Erythroblast (primary cell): ENCODE measurements at regions not wholly inside any gene's neighbourhood (a gene's known extent, or its start where the extent isn't known, plus 50 kb on each side); places are given as distances from the start of the nearest gene placed in this dataset.

Source experiments
- DNase-seq, 2 experiments: peaks; one replicate each; lab custom pipeline; 2025; lab: John Stamatoyannopoulos, UW
- GATA1 ChIP-seq: IDR thresholded peaks from 2 replicates; pipeline ENCODE4 v1.6.1; 2011; ENCODE audit warnings: low read depth, mild to moderate bottlenecking, control low read depth, low read length, moderate library complexity
- POLR2A ChIP-seq: IDR thresholded peaks from 2 replicates; pipeline ENCODE4 v1.6.1; 2011; ENCODE audit warnings: mild to moderate bottlenecking, low read length

DNA sequence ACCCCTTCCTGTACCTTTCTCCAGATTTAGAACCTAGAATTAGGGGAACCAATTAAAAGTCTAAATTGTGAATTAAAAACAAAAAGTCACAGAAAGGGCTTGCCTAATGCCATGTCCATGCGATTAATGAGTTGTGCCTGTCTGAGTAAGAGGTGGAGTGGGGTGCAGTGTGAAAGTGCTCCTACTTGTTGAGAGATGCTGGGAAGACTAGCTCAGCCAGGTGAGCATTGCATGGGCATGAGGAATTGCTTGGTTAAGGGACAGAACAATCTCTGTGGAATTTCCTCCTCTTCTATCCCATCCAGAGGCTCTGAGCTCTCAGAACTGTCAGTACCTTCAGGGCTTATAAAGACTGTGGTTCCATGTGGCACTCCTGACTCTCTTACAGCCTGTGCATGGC lies 159.0 kb upstream of the UBL3 start:
- DNase-seq: no peak
- TF ChIP-seq POLR2A (no peak), GATA1 (no peak)

DNA sequence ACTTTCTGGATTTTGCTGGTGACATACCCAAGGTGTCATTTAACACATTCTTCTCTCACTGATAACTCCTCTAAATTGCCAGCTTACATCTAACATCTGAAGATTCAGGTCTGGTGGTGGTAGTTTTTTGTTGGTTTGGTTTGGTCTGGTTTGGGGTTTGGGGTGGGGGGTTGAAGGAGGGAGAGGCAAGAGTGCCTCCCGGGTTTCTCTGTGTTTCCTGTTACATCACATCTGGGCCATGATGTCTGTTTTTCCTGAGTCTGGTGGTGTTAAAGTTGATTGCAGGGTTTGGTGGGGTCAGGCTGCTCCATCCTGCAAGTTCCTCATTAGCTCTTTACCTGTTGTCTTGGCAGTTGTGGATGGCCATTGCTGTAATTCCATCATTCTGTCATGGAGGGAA lies 155.8 kb upstream of the UBL3 start:
- TF ChIP-seq GATA1 (no peak), POLR2A (no peak)
- no peak for DNase-seq

DNA sequence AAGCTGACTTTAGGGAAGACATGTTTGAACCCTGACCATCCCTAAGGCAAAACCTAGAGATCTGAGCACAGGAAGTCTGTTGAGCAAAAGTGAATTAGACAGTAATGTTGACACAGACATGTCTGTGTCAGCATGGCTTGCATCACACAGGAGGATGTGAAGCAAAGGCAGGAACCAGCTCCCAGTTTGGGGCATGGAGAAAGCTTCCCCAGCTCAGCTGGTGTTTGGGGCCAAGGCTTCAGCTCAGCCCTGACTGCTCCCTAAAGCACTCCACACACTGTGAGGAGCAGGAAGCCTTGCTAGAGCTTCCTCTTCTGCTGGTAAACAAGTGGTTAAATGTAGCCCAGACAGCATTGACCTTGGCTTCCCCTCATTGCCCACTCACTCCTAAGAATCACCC lies 153.8 kb upstream of the UBL3 start:
- DNase-seq: no peak
- TF ChIP-seq POLR2A: no peak

DNA sequence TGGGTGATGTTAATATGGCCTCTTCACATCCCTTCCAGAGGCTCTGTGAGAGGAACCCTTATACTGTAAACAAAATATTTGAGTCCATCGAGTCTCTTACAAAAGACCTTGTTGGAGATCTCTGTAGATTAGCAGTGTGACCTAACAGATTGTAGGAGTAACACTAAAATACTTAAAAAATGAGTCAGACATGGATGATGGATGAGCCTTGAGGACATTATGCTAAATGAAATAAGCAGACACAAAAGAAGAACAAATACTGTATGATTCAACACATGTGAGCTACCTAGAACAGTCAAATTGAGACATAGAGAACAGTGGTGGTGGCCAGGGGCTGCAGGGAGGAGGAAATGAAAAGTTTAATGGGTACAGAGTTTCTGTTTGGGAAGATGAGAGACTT lies 152.2 kb upstream of the UBL3 start:
- no peak for TF ChIP-seq POLR2A
- no peak for TF ChIP-seq GATA1

DNA sequence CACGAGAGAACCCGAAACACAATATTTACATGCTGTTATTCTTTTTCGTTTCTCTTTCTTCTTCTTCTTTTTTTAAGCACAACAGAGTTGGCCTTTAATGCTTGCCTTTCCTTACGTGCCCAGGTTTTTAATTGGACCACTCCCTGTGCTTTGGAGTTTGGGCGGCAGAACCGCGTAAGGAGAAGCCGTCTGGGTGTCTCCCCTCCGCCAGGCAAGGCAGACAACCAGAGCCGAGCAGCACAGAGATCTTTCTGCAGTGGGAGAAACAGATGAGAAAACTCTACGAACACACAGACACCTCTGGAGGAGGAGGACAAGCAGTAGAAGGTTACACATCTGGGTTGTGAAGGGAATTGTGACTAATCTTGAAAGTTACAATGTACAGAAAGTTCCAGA lies 150.0 kb upstream of the UBL3 start:
- TF ChIP-seq POLR2A (no peak), GATA1 (no peak)
- no peak for DNase-seq

More for the DNA sequence above, 152.2 kb upstream of the UBL3 start:
- no peak for DNase-seq

DNA sequence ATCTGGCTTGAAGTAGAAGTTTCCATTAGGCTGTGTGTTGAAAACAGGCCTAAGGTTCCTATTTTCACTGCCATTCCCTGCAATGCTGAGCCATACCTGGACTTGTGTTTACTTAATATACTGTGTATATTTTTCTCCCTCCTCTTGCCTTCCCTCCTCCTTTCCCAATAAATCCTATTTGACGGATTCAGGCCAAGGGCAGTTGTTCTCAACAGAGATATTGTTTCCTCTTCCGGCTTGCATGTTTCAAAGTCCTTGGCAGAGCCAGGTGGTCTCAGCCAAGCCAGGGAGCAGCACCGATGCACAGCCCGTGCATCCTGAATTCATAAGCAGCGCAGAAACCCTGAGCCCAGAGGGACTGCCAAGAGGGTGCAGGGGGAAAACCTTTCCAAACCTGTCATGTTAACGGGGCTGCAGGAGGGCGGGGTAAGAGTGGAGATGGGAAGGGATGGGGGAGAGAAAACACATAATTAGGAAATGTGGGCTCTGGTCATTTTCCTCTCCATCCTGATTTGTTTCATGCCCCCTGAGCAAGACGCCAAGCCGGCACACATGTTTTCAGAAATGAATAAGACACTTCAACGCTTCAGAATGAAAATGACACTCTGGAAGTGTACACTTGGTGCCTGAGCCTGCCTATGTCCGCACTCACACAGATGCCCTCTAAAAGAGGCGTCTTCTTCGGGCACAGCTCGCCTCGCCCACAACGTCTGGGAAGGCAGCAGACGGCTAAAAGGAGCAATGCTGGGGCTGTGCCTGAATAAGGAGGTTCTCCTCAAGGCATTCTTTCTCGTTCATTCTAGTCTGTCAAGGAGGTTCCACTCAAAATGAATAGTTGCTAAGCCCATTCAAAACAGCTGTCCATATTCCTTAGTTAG lies 149.3 kb upstream of the UBL3 start:
- TF ChIP-seq GATA1: no peak
- no peak for TF ChIP-seq POLR2A
- DNase-seq: no peak

DNA sequence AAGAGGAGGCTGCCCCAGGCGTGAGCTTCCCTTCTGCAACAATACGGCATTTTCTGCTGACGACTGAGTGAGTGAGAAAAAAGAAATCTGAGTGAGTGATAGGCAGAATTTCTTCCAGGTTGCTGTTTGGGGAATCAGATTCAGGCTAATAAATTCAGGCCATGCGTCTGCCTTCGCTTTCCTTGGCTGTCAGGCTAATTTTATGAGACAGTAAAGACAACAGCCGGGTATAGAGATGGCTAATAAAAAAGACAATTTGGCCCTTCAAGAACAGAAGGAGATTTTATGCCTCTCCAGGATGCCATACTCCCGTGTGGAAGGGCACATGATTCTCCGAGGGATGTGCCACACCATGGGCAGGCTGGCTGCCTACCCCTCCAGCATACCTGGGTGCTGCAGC lies 145.9 kb upstream of the UBL3 start:
- DNase-seq: no peak
- TF ChIP-seq GATA1 (no peak), POLR2A (no peak)

DNA sequence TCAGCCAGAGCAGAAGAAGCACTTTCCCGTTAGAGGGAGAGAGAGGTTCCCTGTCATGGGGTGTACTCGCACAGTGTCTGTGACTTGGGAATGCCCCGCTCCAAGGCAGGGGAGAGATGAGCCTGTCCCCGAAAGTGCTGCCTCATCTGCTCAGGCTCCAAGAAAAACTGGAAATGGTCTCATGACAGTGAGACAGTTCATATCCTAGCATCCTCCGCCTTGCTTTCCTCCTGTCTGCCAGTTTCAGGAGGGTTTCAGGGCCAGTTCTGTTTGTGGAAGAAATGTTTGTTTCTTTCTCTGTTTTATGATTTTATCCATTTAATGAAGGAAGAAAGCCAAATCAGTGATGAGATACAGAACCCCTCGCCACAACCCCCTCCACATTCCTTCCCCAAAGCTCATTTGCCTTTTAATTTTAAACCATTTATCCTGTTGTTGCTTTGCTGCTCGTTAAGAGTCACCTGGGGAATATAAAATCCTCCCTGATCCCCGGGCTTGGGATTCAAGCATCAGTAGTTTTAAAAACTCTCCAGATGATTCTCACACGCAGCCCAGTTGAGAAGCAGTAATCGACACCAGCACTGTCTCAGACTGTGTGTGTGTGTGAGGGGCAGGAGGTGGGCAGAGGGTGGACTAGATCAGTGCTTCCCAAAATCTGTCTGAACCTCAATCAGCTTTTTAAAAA lies 144.6 kb upstream of the UBL3 start:
- TF ChIP-seq POLR2A (no peak), GATA1 (no peak)
- DNase-seq: no peak

DNA sequence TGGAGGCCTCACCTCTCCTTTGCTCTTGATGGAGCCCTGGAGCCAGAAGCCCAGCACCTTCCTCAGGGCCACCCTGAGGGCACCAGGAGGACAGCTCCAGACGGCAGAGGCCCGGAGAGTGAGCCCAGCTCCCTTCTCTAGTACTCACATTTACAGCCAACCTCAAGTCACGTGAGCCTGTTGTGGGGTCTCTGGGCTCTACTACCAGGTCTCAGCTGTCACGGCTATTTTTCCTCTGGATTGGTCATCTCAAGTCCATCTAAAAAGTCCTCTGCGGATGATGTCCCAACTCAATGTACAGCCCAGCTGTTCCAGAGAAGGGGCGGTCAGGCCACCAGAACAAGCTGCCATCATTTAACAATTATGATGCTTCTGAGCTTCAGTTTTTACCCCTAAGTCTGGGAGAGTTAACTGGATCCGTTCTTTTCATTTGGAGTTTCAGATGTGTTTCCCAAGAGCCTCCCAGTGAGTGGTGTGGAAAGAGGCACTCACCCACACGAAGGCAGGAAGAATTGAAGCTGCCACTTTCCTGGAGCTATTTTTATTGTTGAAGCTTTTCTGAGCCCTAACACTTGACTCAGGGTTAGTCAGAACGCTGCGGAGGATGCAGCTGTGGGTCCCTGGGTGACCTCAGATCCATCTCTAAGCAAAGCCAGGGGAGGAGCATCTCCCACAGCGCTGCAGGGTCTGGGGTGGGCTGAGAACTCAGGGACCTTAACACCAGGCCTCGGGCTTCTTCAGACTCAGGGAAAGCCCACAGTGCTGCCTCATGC lies 143.5 kb upstream of the UBL3 start:
- TF ChIP-seq POLR2A: no peak
- TF ChIP-seq GATA1: no peak
- DNase-seq: no peak

DNA sequence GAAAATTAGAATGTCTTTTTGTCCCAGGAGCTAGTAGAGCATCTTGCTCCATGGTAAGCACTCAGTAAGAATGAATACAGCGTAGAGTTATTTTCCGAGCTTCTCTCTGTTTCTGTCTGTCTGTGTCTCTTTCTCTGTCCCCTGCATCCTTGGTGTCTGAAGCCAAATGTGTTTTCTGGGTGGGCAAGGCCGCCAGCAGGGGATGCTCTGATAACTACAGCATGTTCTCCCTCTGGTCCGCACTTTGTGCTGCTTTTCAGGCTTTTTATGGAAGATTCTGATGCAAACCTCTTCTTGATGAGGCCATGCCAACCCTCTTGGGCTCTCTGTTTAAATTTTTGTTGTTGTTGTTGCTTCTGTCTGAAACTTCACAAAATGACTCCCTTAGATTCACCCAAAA lies 142.8 kb upstream of the UBL3 start:
- TF ChIP-seq POLR2A (no peak), GATA1 (no peak)
- no peak for DNase-seq

DNA sequence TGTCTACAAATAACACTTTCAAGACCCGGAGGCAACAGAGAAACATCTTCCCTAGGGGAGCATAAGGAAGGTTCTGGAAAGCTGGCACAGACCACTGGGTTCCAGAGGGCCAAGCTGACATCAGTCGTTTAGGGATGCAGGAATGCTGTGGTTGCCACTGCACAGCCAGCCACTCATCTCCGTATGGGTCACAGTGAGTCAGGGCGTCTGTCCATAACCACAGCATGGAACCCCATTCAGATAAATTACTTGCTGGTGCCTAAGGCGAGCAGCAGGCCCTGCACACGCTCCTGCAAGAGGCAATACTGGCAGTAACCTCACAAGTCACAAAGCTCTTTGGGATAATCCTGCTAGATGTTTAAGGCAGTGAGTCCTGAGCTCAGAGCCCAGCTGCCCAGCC lies 140.9 kb upstream of the UBL3 start:
- no peak for TF ChIP-seq POLR2A
- TF ChIP-seq GATA1: no peak
- DNase-seq: no peak

DNA sequence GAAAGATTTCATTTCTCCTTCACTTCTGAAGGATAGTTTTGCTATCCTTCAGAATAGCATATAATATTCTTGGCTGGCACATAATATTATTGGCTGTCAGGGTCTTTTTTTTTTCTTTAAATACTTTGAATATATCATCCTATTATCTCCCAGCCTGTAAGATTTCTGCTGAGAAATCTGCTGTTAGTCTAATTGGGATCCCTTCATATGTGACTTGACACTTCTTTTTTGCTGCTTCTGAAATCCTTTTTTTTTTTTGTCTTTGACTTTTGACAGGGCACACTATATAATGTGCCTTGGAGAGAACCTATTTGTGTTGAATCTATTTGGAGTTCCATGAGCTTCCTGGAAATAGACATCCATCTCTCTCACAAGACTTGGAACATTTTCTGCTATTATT lies 136.9 kb upstream of the UBL3 start:
- TF ChIP-seq GATA1 (no peak), POLR2A (no peak)
- no peak for DNase-seq

DNA sequence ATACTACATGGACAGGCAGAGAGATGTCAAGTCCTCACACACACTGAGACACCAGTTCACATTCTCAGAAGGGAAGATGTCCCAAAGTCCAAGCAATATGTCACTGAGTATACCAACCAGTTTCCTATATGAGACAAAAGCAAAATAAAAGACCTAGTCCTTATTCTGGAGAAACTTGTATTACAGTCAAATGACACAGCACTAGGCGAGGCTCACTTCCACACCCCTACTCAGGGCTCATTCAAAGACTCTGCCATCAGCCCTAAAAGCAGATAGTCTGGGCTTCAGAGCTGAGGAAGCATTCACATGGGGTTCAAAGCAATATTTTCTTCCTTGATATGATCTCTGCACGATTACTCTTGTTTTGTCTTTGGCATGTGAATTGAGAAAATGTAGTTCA lies 129.9 kb upstream of the UBL3 start:
- TF ChIP-seq GATA1 (no peak), POLR2A (no peak)
- no peak for DNase-seq

DNA sequence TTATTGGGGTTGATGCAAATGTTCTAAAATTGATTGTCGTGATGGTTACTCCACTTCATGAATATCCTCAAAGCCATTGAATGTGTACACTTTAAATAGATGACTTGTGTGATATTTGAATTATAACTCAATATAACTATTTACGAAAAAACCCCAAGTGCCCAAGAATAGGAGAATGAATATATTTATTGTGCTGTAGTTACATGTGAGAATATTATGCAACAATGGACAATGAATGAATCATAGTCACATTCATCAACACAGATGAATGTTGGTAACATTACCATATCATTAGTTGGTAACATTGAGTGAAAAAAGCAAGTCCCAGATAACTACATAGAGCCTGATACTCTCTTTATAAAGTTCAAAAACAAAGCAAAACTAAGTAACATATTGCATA lies 127.8 kb upstream of the UBL3 start:
- no peak for DNase-seq
- TF ChIP-seq GATA1 (no peak), POLR2A (no peak)
